COLO668 (cell line): ENCODE measurements at regions not wholly inside any gene's neighbourhood (a gene's known extent, or its start where the extent isn't known, plus 50 kb on each side); places are given as distances from the start of the nearest gene placed in this dataset.
A peak's percentile ranks its signal among the peaks of the same experiment; 100 is the strongest.

Experiments
- DNase-seq: peaks from one replicate; lab custom pipeline; 2025; ENCODE audit not compliant: unreplicated experiment; lab: John Stamatoyannopoulos, UW

GRCh38 chr6:147023581-147023980 is 180.6 kb upstream of the STXBP5 start:
- no peak for DNase-seq

- DNase-seq, result no peak
These were observed 174.3 kb upstream of the STXBP5 start for GRCh38 chr6:147029923-147030322.

GRCh38 chr6:147033267-147033666 is 170.9 kb upstream of the STXBP5 start:
- no peak for DNase-seq

GRCh38 chr6:147035886-147036285 is 168.3 kb upstream of the STXBP5 start:
- no peak for DNase-seq

GRCh38 chr6:147037881-147038280 is 166.3 kb upstream of the STXBP5 start:
- DNase-seq, result no peak

- no peak for DNase-seq
These were observed 163.9 kb upstream of the STXBP5 start for GRCh38 chr6:147040121-147040910.

- no peak for DNase-seq
These were observed 161.5 kb upstream of the STXBP5 start for GRCh38 chr6:147042679-147043078.

GRCh38 chr6:147043994-147044477 is 160.2 kb upstream of the STXBP5 start:
- no peak for DNase-seq

- no peak for DNase-seq
These were observed 157.9 kb upstream of the STXBP5 start for GRCh38 chr6:147046141-147046877.

GRCh38 chr6:147048930-147049329 is 155.3 kb upstream of the STXBP5 start:
- DNase-seq, result no peak

GRCh38 chr6:147053311-147053921 is 150.8 kb upstream of the STXBP5 start:
- DNase-seq, result no peak

- no peak for DNase-seq
These were observed 150.1 kb upstream of the STXBP5 start for GRCh38 chr6:147054158-147054557.

- DNase-seq, result no peak
These were observed 149.3 kb upstream of the STXBP5 start for GRCh38 chr6:147054871-147055270.

- DNase-seq, result no peak
These were observed 148.3 kb upstream of the STXBP5 start for GRCh38 chr6:147055821-147056392.

- no peak for DNase-seq
These were observed 147.0 kb upstream of the STXBP5 start for GRCh38 chr6:147057188-147057587.

- DNase-seq, result no peak
These were observed 146.4 kb upstream of the STXBP5 start for GRCh38 chr6:147057705-147058342.

GRCh38 chr6:147058786-147059385 is 145.3 kb upstream of the STXBP5 start:
- no peak for DNase-seq

- peak; percentile 4 for DNase-seq
These were observed 143.6 kb upstream of the STXBP5 start for GRCh38 chr6:147060636-147061035.

GRCh38 chr6:147061252-147061651 is 143.0 kb upstream of the STXBP5 start:
- no peak for DNase-seq

GRCh38 chr6:147063469-147064031 is 140.7 kb upstream of the STXBP5 start:
- no peak for DNase-seq
